HepG2 (cell line): ENCODE measurements at regions not wholly inside any gene's neighbourhood (a gene's known extent, or its start where the extent isn't known, plus 50 kb on each side); places are given as distances from the start of the nearest gene placed in this dataset.

ENCODE experiments used
- ATAC-seq: fragments of 200-7000 bp; cut with Tn5 transposase; 3 replicates; pipeline ENCODE4 v1.9.1; 2020; ENCODE audit warnings: mild to moderate bottlenecking, moderate library complexity
- BruUV-seq: library from RNA; stranded (reverse); fragments of 400-500 nt; replicated peaks from 2 replicates; lab custom pipeline; 2021; lab: Mats Ljungman, UMichigan
- CTCF ChIA-PET: fragments of 300-600 bp; formaldehyde crosslinking; extraction: SDS; loops from one replicate; lab custom pipeline; 2021; ENCODE audit warnings: low total read pairs, inconsistent platforms, low intra/inter-chr PET ratio; lab: Yijun Ruan, JAX
- POLR2A ChIA-PET: fragments of 350-600 bp; sonication (Branson Sonifier 250); formaldehyde crosslinking; loops from one replicate; lab custom pipeline; 2020; ENCODE audit warnings: antibody characterized with exemption, inconsistent platforms; lab: Yijun Ruan, JAX
- DNase-seq: peaks from one replicate; pipeline ENCODE4 v3.0.0-alpha.2; 2015; ENCODE audit warnings: low spot score
- FAIRE-seq: peaks from 3 replicates; lab custom pipeline; 2011; peaks lifted over from hg19 to GRCh38; lab: Jason Lieb, UNC
- H2AFZ ChIP-seq: one replicate; pipeline ENCODE4 v1.6.1; 2011; ENCODE audit warnings: low read length, inconsistent platforms
- H3K27ac ChIP-seq: fragments of 300-600 bp; 3 replicates; pipeline ENCODE4 v1.8.0; 2011; ENCODE audit warnings: mixed run types, mild to moderate bottlenecking, mixed read lengths, low read length, inconsistent platforms; ENCODE audit not compliant: insufficient read depth; ENCODE audit errors: extremely low read length
- H3K27me3 ChIP-seq, 2 experiments: fragments of 200-600 bp in 1 of 2; 2 replicates in 1 of 2; 3 replicates in 1 of 2; pipeline versions ENCODE4 v1.6.0 to v1.8.0; 2011; ENCODE audit warnings: low read length in 2 of 2, mild to moderate bottlenecking in 2 of 2, moderate library complexity in 2 of 2, inconsistent platforms in 1 of 2; ENCODE audit not compliant: insufficient read depth in 2 of 2, control insufficient read depth in 1 of 2
- H3K36me3 ChIP-seq, 2 experiments: fragments of 200-600 bp in 1 of 2; replicated peaks in 1 of 2; 2 replicates in 1 of 2; 3 replicates in 1 of 2; pipeline versions ENCODE4 v1.5.1 to v1.8.0; 2011; ENCODE audit warnings: low read length in 2 of 2, inconsistent platforms in 1 of 2; ENCODE audit not compliant: insufficient read depth in 2 of 2, control insufficient read depth in 1 of 2
- H3K4me1 ChIP-seq: 2 replicates; pipeline ENCODE4 v1.5.1; 2012; ENCODE audit warnings: low read length, inconsistent platforms; ENCODE audit not compliant: insufficient read depth
- H3K4me2 ChIP-seq: 2 replicates; pipeline ENCODE4 v1.6.0; 2011; ENCODE audit warnings: low read depth, low read length, inconsistent platforms
- H3K4me3 ChIP-seq, 3 experiments: fragments of 200-600 bp in 1 of 3; sonication (generic), shearing (Covaris generic) in 1 of 3; replicated peaks in 1 of 3; 2 replicates each; pipeline ENCODE4 v1.5.1; 2011 to 2016; ENCODE audit warnings: low read length in 3 of 3, inconsistent platforms in 2 of 3, low read depth in 2 of 3, mild to moderate bottlenecking in 2 of 3, control low read depth in 1 of 3, mixed read lengths in 1 of 3; ENCODE audit not compliant: insufficient read depth in 1 of 3
- H3K79me2 ChIP-seq: one replicate; pipeline ENCODE4 v1.6.1; 2011; ENCODE audit warnings: low read length, inconsistent platforms; ENCODE audit not compliant: insufficient read depth
- H3K9ac ChIP-seq: 2 replicates; pipeline ENCODE4 v1.6.0; 2011; ENCODE audit warnings: mild to moderate bottlenecking, low read depth, low read length, inconsistent platforms; ENCODE audit not compliant: insufficient read depth
- H3K9me3 ChIP-seq: 2 replicates; pipeline ENCODE4 v1.5.1; 2012; ENCODE audit warnings: mild to moderate bottlenecking, low read length
- H4K20me1 ChIP-seq: 2 replicates; pipeline ENCODE4 v1.6.0; 2011; ENCODE audit warnings: inconsistent platforms, mild to moderate bottlenecking, low read length, moderate library complexity; ENCODE audit not compliant: insufficient read depth
- FOXK2 ChIP-seq: fragments of 450-650 bp; IDR thresholded peaks from 2 replicates; pipeline ENCODE4 v1.6.1; 2016
- HES4 ChIP-seq: sonication (generic); formaldehyde crosslinking; IDR thresholded peaks from 2 replicates; pipeline ENCODE4 v1.9.0; 2021; ENCODE audit warnings: mild to moderate bottlenecking, missing genetic modification reagents, borderline replicate concordance
- KDM4B ChIP-seq: sonication (generic); formaldehyde crosslinking; IDR thresholded peaks from 2 replicates; pipeline ENCODE4 v1.4.0; 2020; ENCODE audit warnings: missing genetic modification reagents
- MIXL1 ChIP-seq: IDR thresholded peaks from 2 replicates; pipeline ENCODE4 v1.6.1; 2016
- MLX ChIP-seq: IDR thresholded peaks from 2 replicates; pipeline ENCODE4 v1.6.1; 2016
- MTA3 ChIP-seq: sonication (generic); formaldehyde crosslinking; IDR thresholded peaks from 2 replicates; pipeline ENCODE4 v1.4.0; 2020; ENCODE audit warnings: missing genetic modification reagents
- PHF5A ChIP-seq: IDR thresholded peaks from one replicate; pipeline ENCODE4 v1.6.1; 2018; ENCODE audit warnings: low read depth, missing genetic modification reagents; ENCODE audit not compliant: unreplicated experiment
- POLR2G ChIP-seq: fragments of 200-400 bp; formaldehyde crosslinking; IDR thresholded peaks from 2 replicates; pipeline ENCODE4 v1.6.1; 2018; ENCODE audit warnings: mild to moderate bottlenecking, low read depth, low read length, moderate library complexity
- RAD51 ChIP-seq: fragments of 450-650 bp; IDR thresholded peaks from 2 replicates; pipeline ENCODE4 v1.6.1; 2016; ENCODE audit warnings: borderline replicate concordance
- SP4 ChIP-seq: sonication (generic); formaldehyde crosslinking; IDR thresholded peaks from 2 replicates; pipeline ENCODE4 v1.8.1; 2023; ENCODE audit warnings: mild to moderate bottlenecking, missing genetic modification reagents
- SRF ChIP-seq: IDR thresholded peaks from 2 replicates; pipeline ENCODE4 v1.6.1; 2011; ENCODE audit warnings: mild to moderate bottlenecking, low read depth, low read length, moderate library complexity
- TOE1 ChIP-seq: sonication (generic); formaldehyde crosslinking; IDR thresholded peaks from 2 replicates; pipeline ENCODE4 v1.4.0; 2020; ENCODE audit warnings: mild to moderate bottlenecking, missing genetic modification reagents
- U2AF2 ChIP-seq: fragments of 200-400 bp; formaldehyde crosslinking; IDR thresholded peaks from 2 replicates; pipeline ENCODE4 v1.6.1; 2017; ENCODE audit warnings: low read depth, mild to moderate bottlenecking, low read length
- ZBTB43 ChIP-seq: sonication (generic); formaldehyde crosslinking; conservative IDR thresholded peaks from 2 replicates; pipeline ENCODE4 v1.4.0; 2020; ENCODE audit warnings: missing genetic modification reagents
- ZKSCAN8 ChIP-seq: IDR thresholded peaks from 2 replicates; pipeline ENCODE4 v1.6.1; 2016; ENCODE audit warnings: borderline replicate concordance, missing genetic modification reagents, missing compliant biosample characterization
- ZNF10 ChIP-seq: sonication (generic); formaldehyde crosslinking; IDR thresholded peaks from 2 replicates; pipeline ENCODE4 v1.4.0; 2020; ENCODE audit warnings: mild to moderate bottlenecking, low read depth, missing genetic modification reagents, borderline replicate concordance
- ZNF382 ChIP-seq: sonication (generic); formaldehyde crosslinking; IDR thresholded peaks from 2 replicates; pipeline ENCODE4 v1.5.0; 2020; ENCODE audit warnings: missing genetic modification reagents, mild to moderate bottlenecking, borderline replicate concordance
- ZNF569 ChIP-seq: sonication (generic); formaldehyde crosslinking; IDR thresholded peaks from 2 replicates; pipeline ENCODE4 v1.5.0; 2020; ENCODE audit warnings: mild to moderate bottlenecking, missing genetic modification reagents, moderate library complexity, borderline replicate concordance
- WGBS: methylation state at CpG from one replicate; pipeline ENCODE4 v1.1.6; 2017; ENCODE audit warnings: low lambda C conversion rate; 5-methylcytosine and 5-hydroxymethylcytosine counted together
- in situ Hi-C: cut with HindIII; loops from 2 replicates; pipeline ENCODE4 v1.10.0; 2017; ENCODE audit warnings: low pct_unique_long_range_greater_than_20kb; ENCODE audit not compliant: extremely low pct_ligation_motif_present
- intact Hi-C: fragments of 100-400 bp; cut with micrococcal nuclease; formaldehyde crosslinking; loops from one replicate; pipeline ENCODE4 v1.10.0; 2022; ENCODE audit not compliant: unreplicated experiment
- TF ChIP-seq, protein P1 (sequence below), 2 experiments: IDR thresholded peaks; 2 replicates each; pipeline ENCODE4 v1.6.1; 2011 to 2012; ENCODE audit warnings: low read length in 2 of 2, borderline replicate concordance in 1 of 2, low read depth in 1 of 2, mild to moderate bottlenecking in 1 of 2, moderate library complexity in 1 of 2
- TF ChIP-seq, protein P2 (sequence below): sonication (generic); formaldehyde crosslinking; IDR thresholded peaks from 2 replicates; pipeline ENCODE4 v1.5.0; 2020; ENCODE audit warnings: missing genetic modification reagents

DNA sequence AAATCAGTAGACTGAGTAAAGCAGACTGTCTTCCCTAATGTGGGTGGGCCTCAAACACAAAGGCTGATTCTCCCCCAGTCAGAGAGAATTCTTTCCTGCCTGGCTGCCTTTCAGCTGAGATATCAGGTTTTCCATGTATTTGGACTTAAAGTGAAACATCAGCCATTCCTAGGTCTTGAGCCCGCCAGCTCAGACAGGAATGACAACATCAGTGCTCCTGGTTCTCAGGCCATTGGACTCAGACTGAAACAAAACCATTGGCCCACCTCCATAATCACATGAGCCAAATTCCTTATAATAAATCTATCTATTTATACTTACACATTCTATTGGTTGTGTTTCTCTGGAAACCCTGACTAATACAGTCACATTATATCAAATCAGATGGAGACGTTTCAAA, 56.7 kb upstream of the CLPB start:
- no TSS peak for BruUV-seq
- TF ChIP-seq PHF5A (CRISPR knock-in tag), result no peak
- no peak for TF ChIP-seq SRF
- TF ChIP-seq U2AF2, result no peak
- no peak for TF ChIP-seq KDM4B (CRISPR knock-in tag)
- no peak for TF ChIP-seq ZBTB43 (CRISPR knock-in tag)
- TF ChIP-seq RAD51, result no peak
- no peak for TF ChIP-seq ZKSCAN8
- TF ChIP-seq ZNF569 (CRISPR knock-in tag), result no peak
- no peak for TF ChIP-seq ZNF10
- TF ChIP-seq MLX (CRISPR knock-in tag), result no peak
- TF ChIP-seq SP4 (CRISPR knock-in tag), result no peak
- no peak for TF ChIP-seq ZNF382
- TF ChIP-seq, protein P1, sequence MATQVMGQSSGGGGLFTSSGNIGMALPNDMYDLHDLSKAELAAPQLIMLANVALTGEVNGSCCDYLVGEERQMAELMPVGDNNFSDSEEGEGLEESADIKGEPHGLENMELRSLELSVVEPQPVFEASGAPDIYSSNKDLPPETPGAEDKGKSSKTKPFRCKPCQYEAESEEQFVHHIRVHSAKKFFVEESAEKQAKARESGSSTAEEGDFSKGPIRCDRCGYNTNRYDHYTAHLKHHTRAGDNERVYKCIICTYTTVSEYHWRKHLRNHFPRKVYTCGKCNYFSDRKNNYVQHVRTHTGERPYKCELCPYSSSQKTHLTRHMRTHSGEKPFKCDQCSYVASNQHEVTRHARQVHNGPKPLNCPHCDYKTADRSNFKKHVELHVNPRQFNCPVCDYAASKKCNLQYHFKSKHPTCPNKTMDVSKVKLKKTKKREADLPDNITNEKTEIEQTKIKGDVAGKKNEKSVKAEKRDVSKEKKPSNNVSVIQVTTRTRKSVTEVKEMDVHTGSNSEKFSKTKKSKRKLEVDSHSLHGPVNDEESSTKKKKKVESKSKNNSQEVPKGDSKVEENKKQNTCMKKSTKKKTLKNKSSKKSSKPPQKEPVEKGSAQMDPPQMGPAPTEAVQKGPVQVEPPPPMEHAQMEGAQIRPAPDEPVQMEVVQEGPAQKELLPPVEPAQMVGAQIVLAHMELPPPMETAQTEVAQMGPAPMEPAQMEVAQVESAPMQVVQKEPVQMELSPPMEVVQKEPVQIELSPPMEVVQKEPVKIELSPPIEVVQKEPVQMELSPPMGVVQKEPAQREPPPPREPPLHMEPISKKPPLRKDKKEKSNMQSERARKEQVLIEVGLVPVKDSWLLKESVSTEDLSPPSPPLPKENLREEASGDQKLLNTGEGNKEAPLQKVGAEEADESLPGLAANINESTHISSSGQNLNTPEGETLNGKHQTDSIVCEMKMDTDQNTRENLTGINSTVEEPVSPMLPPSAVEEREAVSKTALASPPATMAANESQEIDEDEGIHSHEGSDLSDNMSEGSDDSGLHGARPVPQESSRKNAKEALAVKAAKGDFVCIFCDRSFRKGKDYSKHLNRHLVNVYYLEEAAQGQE (IDR thresholded peaks at IDR 0.05; ENCODE audit: borderline replicate concordance in 1 of 2, low read depth in 1 of 2, low read length in 2 of 2), result no peak
- no peak for TF ChIP-seq MIXL1 (CRISPR knock-in tag)
- TF ChIP-seq, protein P2, sequence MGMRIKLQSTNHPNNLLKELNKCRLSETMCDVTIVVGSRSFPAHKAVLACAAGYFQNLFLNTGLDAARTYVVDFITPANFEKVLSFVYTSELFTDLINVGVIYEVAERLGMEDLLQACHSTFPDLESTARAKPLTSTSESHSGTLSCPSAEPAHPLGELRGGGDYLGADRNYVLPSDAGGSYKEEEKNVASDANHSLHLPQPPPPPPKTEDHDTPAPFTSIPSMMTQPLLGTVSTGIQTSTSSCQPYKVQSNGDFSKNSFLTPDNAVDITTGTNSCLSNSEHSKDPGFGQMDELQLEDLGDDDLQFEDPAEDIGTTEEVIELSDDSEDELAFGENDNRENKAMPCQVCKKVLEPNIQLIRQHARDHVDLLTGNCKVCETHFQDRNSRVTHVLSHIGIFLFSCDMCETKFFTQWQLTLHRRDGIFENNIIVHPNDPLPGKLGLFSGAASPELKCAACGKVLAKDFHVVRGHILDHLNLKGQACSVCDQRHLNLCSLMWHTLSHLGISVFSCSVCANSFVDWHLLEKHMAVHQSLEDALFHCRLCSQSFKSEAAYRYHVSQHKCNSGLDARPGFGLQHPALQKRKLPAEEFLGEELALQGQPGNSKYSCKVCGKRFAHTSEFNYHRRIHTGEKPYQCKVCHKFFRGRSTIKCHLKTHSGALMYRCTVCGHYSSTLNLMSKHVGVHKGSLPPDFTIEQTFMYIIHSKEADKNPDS (CRISPR knock-in tag), result no peak
- TF ChIP-seq MTA3 (CRISPR knock-in tag), result no peak
- no peak for TF ChIP-seq POLR2G
- no peak for TF ChIP-seq TOE1 (CRISPR knock-in tag)
- TF ChIP-seq FOXK2, result no peak
- TF ChIP-seq HES4 (CRISPR knock-in tag), result no peak
- CTCF ChIA-PET, result no interaction called here
- no peak overlapping the region for H3K9ac ChIP-seq
- POLR2A ChIA-PET, result no interaction called here
- no peaks in the 10 kb centered on the region for H3K79me2 ChIP-seq
- H3K27ac ChIP-seq, result no peak overlapping the region
- WGBS, result 1% methylated on average over 2 of the region's 2 CpGs
- no peak overlapping the region for H3K4me3 ChIP-seq
- DNase-seq (no peak), FAIRE-seq (no peak), ATAC-seq (no peak)
- H3K9me3 ChIP-seq, result no peaks in the 10 kb centered on the region
- intact Hi-C loops (no loop called here), in situ Hi-C loops (no loop called here)
- no peaks in the 10 kb centered on the region for H3K36me3 ChIP-seq
- H2AFZ ChIP-seq, result no peak overlapping the region
- H3K4me1 ChIP-seq, result no peaks in the 10 kb centered on the region
- H3K27me3 ChIP-seq, result peaks cover 3 to 10% of the 10 kb centered on the region in 2 experiments; a peak in 3 of 5 replicates
- no peaks in the 10 kb centered on the region for H4K20me1 ChIP-seq
- no peak overlapping the region for H3K4me2 ChIP-seq
